ENCODE measurements at regions not wholly inside any gene's neighbourhood (a gene's known extent, or its start where the extent isn't known, plus 50 kb on each side); places are given as distances from the start of the nearest gene placed in this dataset.
A peak's percentile ranks its signal among the peaks of the same experiment; 100 is the strongest.

GRCh38 chr15:48040166-48040817, 80.5 kb upstream of the SLC24A5 start:
- DNase-seq (ENCODE audit: low read depth in 3 of 3) = peak in 1 of 3 donors; percentile 1

DNA sequence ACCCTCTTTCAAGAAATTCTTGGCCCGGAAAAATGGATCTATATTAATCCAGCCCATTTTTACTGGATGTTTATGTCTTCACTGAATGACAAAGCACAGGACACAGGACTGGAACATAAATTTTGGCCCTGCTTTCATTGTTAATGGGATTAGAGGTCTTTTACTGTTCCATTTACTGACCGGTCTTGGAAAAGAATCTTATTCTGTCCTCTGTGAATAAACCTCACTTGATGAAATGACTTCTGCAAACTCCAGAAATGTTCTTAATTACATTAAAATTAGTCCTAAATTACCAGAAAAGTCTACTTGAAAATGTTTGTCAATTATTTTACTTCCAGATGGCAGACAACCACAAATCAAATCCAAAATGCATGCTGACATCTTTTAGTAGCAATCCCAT, 79.3 kb upstream of the SLC24A5 start:
- DNase-seq (ENCODE audit: low read depth in 3 of 3) = no peak

DNA sequence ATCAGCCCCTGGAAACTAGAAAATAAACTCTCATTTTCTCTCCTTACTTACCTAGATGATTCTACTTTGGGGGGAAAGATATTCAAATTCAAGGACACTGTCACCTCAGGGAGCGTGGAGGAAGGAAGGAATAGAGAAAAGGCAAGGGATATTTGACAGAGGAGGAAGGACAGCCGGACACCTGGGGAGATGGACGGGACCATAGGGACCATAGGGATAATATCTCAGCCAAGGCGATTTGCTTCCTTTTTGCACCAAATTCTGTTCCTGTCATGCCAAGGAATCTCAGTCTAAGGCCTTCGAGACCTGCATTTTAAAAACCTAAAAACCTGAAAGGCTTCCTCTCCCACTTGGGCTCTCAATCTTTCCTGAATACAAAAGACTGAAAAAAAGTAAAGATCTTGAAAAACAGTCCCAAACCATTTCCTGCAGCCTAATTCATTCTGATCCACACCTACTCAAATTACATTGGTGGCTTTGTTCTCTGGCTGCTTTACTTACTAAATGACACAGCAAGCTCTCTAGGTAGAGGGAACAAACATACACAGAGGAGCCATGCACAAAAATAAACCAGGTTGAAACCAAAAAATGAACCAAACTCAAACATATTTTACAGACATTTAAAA, 73.9 kb upstream of the SLC24A5 start:
- no peak for DNase-seq (ENCODE audit: low read depth in 3 of 3)

- no peak for DNase-seq (ENCODE audit: low read depth in 3 of 3)
Observed at GRCh38 chr15:48049736-48050135, 71.1 kb upstream of the SLC24A5 start.

DNA sequence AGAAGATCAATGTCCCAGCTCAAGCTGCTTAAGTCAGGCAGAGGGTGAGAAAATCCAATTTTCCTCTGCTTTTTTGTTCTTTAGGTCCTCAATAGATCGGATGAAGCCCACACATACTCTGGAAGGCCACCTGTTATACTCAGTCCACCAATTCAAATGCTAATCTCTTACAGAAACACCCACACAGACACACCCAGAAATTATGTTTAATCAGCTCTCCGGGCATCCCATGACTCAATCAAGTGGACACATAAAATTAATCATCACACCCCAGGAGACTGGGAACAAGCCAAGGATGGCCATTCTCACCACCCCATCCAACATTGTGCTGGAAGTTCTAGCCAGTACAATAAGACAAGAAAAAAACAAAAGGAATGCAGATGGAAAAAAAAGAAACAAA, 67.8 kb upstream of the SLC24A5 start:
- no peak for DNase-seq (ENCODE audit: low read depth in 3 of 3)

DNA sequence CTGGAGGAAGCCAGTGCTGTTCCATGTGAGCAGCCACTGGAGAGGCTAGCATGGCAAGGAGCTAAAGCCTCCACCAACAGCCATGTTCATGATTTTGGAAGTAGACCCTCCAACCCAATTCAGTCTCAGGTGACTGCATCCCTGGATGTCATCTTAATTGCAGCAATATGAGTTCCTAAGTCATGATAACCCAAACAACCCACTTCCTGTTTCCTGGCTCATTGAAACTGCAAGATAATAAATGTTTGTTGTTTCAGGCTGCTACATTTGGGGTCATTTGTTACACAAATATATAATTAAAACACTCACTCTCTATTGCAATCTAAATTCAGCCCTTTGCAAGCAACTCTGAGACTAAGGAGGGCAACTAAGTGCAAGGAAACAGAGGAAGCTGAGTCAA, 62.4 kb upstream of the SLC24A5 start:
- no peak for DNase-seq (ENCODE audit: low read depth in 3 of 3)

- DNase-seq (ENCODE audit: low read depth in 3 of 3) = no peak
Observed at GRCh38 chr15:48059791-48060190, 61.0 kb upstream of the SLC24A5 start.

- DNase-seq (ENCODE audit: low read depth in 3 of 3) = no peak
Observed at GRCh38 chr15:48060396-48060795, 60.4 kb upstream of the SLC24A5 start.

- DNase-seq (ENCODE audit: low read depth in 3 of 3) = no peak
Observed at GRCh38 chr15:48061605-48062004, 59.2 kb upstream of the SLC24A5 start.

- DNase-seq (ENCODE audit: low read depth in 3 of 3) = no peak
Observed at GRCh38 chr15:48062148-48062872, 58.5 kb upstream of the SLC24A5 start.

DNA sequence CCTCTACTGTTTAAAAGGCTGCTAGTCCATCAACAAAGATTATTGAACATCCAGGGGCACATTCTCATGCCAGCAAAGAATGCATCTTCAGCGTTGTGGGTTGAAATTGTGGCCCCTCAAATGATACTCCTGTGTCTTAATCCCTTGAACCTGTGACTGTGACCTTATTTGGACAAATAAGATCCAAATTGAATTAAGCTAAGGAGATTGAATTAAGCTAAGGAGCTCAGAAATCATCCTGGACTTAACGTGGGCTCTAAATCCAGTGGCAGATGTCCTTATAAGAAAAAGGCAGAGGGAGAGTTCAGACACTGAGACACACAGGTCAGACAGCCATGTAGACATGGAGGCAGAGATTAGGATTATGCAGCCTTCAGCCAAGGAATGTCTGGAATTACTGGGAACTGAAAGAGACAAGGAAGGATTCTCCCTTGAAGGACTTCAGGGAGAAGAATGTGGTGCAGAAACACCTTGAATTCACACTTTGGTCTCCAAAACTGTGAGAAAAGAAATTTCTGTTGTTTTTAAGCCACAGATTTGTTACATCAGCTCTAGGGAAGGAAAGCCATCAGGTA, 57.3 kb upstream of the SLC24A5 start:
- DNase-seq (ENCODE audit: low read depth in 3 of 3) = no peak

GRCh38 chr15:48064421-48064820, 56.4 kb upstream of the SLC24A5 start:
- no peak for DNase-seq (ENCODE audit: low read depth in 3 of 3)

DNA sequence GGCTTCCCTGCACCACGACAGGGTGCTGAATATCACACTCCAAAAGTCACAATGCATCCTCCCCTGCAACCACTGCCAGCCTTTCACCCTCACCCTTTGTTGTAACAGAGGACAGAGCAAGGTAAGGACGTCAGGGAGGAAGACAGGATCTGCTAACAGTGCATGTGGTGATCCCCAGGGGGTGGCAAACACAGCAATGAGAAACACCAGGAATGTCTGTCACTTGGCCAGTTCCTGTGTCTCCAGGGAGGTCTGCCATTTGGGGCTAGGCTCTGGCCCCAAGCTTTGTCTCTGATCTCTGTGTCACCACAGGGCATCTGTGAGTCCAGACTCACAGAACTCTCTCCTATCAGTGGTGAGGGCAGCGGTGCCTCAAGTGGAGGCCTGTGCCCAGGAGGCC, 54.3 kb upstream of the SLC24A5 start:
- no peak for DNase-seq (ENCODE audit: low read depth in 3 of 3)

Measured in stimulated activated CD4-positive, alpha-beta T cell treated with anti-CD3 and anti-CD28 coated beads, TNF-alpha, amount 100 ng/mL, for 48 hours (primary cell).